ENCODE measurements at regions not wholly inside any gene's neighbourhood (a gene's known extent, or its start where the extent isn't known, plus 50 kb on each side); places are given as distances from the start of the nearest gene placed in this dataset.

DNA sequence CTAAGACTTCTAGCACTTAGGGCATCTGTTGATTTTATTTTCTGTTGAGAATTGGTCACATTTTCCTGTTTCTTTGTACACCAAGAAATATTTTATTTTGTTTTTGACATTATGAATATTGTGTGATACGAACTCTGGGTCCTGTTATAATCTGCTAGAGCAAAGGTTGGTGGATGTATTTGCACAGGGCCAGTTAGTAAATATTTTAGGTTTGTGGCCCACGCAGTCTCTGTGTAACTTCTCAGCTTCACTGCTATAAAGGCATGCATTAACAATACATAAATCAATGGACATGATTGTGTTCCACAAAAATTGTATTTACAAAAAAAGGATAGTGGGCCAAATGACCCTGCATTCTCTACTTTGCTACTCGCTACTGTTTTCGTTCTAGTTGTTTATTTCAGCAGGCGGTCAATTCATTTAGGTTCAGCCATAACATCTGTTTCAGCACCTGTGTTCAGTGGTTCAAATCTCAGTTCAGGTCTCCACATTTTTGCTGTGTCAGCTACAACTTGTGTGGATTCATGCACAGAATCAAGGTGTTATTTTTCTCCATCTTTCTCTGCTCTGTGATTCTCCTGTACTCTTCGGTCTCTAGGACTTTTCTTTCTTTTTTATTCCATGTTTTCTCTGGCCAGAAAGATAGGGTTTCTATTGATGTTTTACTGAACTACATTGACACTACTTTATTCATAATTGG lies 786.2 kb downstream of the ETS1 start:
- no peak overlapping the region for H3K9ac ChIP-seq (replicated peaks; ENCODE audit: extremely low read depth, insufficient read depth, low read length)
- ChIA-PET CTCF (no interaction called here), POLR2A (no interaction called here)
- no TSS peak for BruUV-seq (replicated peaks)
- no peak overlapping the region for H3K4me2 ChIP-seq (ENCODE audit: insufficient read depth, low read length)
- no peaks in the 10 kb centered on the region for H3K79me2 ChIP-seq (ENCODE audit: control insufficient read depth, insufficient read depth, low read length)
- H3K9me3 ChIP-seq (replicated peaks; ENCODE audit: control insufficient read depth, insufficient read depth, low read length): no peaks in the 10 kb centered on the region
- dilution Hi-C loops (cut with MboI; ENCODE audit: extremely low pct_ligation_motif_present, low sequenced_read_pairs): no loop called here
- no peak overlapping the region for H3K27ac ChIP-seq (ENCODE audit: insufficient read depth, low read depth, low read length)
- no peaks in the 10 kb centered on the region for H4K20me1 ChIP-seq (replicated peaks; ENCODE audit: control insufficient read depth, extremely low read depth, insufficient read depth, low read length)
- intact Hi-C loops (cut with micrococcal nuclease): no loop called here
- no peak overlapping the region for H3K4me3 ChIP-seq (replicated peaks in 1 of 3; ENCODE audit: insufficient read depth in 1 of 3, low read depth in 1 of 3, low read length in 3 of 3)
- no peaks in the 10 kb centered on the region for H3K4me1 ChIP-seq (ENCODE audit: control insufficient read depth, extremely low read depth, insufficient read depth, low read length)
- no peaks in the 10 kb centered on the region for H3K36me3 ChIP-seq (ENCODE audit: control insufficient read depth in 2 of 2, extremely low read depth in 1 of 2, insufficient read depth in 2 of 2, low read length in 2 of 2)
- no peak for FAIRE-seq
- no peak overlapping the region for H2AFZ ChIP-seq (ENCODE audit: low read depth, low read length)
- DNase-seq (ENCODE audit: low read depth, low spot score): no peak
- TF ChIP-seq JUN (IDR thresholded peaks at IDR 0.05; ENCODE audit: borderline replicate concordance, insufficient read depth, insufficient read length, low read depth): no peak
- TF ChIP-seq, protein P1, sequence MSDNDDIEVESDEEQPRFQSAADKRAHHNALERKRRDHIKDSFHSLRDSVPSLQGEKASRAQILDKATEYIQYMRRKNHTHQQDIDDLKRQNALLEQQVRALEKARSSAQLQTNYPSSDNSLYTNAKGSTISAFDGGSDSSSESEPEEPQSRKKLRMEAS (IDR thresholded peaks at IDR 0.05; ENCODE audit: insufficient read depth, insufficient read length): no peak
- no peak for TF ChIP-seq POLR2A (IDR thresholded peaks at IDR 0.05; ENCODE audit: low read depth, low read length)
- TF ChIP-seq, protein P2, sequence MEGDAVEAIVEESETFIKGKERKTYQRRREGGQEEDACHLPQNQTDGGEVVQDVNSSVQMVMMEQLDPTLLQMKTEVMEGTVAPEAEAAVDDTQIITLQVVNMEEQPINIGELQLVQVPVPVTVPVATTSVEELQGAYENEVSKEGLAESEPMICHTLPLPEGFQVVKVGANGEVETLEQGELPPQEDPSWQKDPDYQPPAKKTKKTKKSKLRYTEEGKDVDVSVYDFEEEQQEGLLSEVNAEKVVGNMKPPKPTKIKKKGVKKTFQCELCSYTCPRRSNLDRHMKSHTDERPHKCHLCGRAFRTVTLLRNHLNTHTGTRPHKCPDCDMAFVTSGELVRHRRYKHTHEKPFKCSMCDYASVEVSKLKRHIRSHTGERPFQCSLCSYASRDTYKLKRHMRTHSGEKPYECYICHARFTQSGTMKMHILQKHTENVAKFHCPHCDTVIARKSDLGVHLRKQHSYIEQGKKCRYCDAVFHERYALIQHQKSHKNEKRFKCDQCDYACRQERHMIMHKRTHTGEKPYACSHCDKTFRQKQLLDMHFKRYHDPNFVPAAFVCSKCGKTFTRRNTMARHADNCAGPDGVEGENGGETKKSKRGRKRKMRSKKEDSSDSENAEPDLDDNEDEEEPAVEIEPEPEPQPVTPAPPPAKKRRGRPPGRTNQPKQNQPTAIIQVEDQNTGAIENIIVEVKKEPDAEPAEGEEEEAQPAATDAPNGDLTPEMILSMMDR (IDR thresholded peaks at IDR 0.05; ENCODE audit: extremely low read depth in 1 of 2, insufficient read depth in 1 of 2, low read depth in 1 of 2, low read length in 2 of 2): no peak
- TF ChIP-seq FOS (IDR thresholded peaks at IDR 0.05; ENCODE audit: borderline replicate concordance, insufficient read depth, low read length): no peak
- TF ChIP-seq MYC (IDR thresholded peaks at IDR 0.05; ENCODE audit: low read depth, low read length): no peak
- no peak for TF ChIP-seq EZH2 (IDR thresholded peaks at IDR 0.05; ENCODE audit: borderline replicate concordance, low read depth, low read length, severe bottlenecking)
- TF ChIP-seq POLR2AphosphoS5 (IDR thresholded peaks at IDR 0.05; ENCODE audit: insufficient read depth, low read depth, low read length): no peak
- no peak for TF ChIP-seq GATA2 (IDR thresholded peaks at IDR 0.05; ENCODE audit: insufficient read depth, insufficient read length, low read depth, low read length)
- H3K9me1 ChIP-seq (replicated peaks; ENCODE audit: control insufficient read depth, extremely low read depth, insufficient read depth, low read length): no peaks in the 10 kb centered on the region
- H3K27me3 ChIP-seq (ENCODE audit: control insufficient read depth in 2 of 2, insufficient read depth in 2 of 2, low read length in 2 of 2): no peaks in the 10 kb centered on the region

Measured in endothelial cell of umbilical vein (primary cell).